Esophagus squamous epithelium (tissue), 5 donors: ENCODE measurements at regions not wholly inside any gene's neighbourhood (a gene's known extent, or its start where the extent isn't known, plus 50 kb on each side); places are given as distances from the start of the nearest gene placed in this dataset.

Source experiments
- DNase-seq: peaks from one replicate; lab custom pipeline; 2025; lab: John Stamatoyannopoulos, UW
- H3K27ac ChIP-seq, 4 donors: fragments of 200-600 bp; sonication (generic); one replicate each; pipeline ENCODE4 v1.5.1; 2016 to 2019; ENCODE audit warnings: mild to moderate bottlenecking in 1 of 4
- H3K27me3 ChIP-seq, 4 donors: fragments of 200-600 bp; sonication (generic); 1 replicate in 3 of 4; 2 replicates in 1 of 4; pipeline versions ENCODE4 v1.5.1 to v1.6.0; 2017 to 2021; ENCODE audit warnings: antibody characterized with exemption in 1 of 4
- H3K36me3 ChIP-seq, 3 donors: fragments of 200-600 bp; sonication (generic); one replicate each; pipeline ENCODE4 v1.5.1; 2016 to 2019
- H3K4me1 ChIP-seq, 3 donors: fragments of 200-600 bp; sonication (generic); one replicate each; pipeline ENCODE4 v1.5.1; 2017 to 2019
- H3K4me3 ChIP-seq, 4 donors: fragments of 200-600 bp; sonication (generic); 1 replicate in 3 of 4; 2 replicates in 1 of 4; pipeline ENCODE4 v1.5.1; 2016 to 2019; ENCODE audit warnings: mild to moderate bottlenecking in 2 of 4, moderate library complexity in 1 of 4
- H3K9me3 ChIP-seq, 3 donors: fragments of 200-600 bp; sonication (generic); one replicate each; pipeline ENCODE4 v1.5.1; 2016 to 2019
- CTCF ChIP-seq, 6 experiments: fragments of 450-650 bp in 4 of 6; fragments of 200-600 bp in 2 of 6; sonication (generic) in 2 of 6; IDR thresholded peaks; one replicate each; pipeline ENCODE4 v1.5.1; 2016 to 2019; ENCODE audit warnings: antibody characterized with exemption in 6 of 6, mild to moderate bottlenecking in 4 of 6, moderate library complexity in 4 of 6
- POLR2A ChIP-seq, 4 donors: fragments of 450-650 bp; IDR thresholded peaks; one replicate each; pipeline ENCODE4 v1.6.1; 2017; ENCODE audit warnings: antibody characterized with exemption in 4 of 4, mild to moderate bottlenecking in 4 of 4, moderate library complexity in 3 of 4
- WGBS, 2 donors: methylation state at CpG; one replicate each; pipeline ENCODE4 v1.1.5; 2018; 5-methylcytosine and 5-hydroxymethylcytosine counted together
- intact Hi-C: fragments of 100-400 bp; cut with DNase I; formaldehyde crosslinking; loops from one replicate; pipeline ENCODE4 v1.15.0; 2022
- donor health status: DM: yes; HTN: yes; CAD: no.

DNA sequence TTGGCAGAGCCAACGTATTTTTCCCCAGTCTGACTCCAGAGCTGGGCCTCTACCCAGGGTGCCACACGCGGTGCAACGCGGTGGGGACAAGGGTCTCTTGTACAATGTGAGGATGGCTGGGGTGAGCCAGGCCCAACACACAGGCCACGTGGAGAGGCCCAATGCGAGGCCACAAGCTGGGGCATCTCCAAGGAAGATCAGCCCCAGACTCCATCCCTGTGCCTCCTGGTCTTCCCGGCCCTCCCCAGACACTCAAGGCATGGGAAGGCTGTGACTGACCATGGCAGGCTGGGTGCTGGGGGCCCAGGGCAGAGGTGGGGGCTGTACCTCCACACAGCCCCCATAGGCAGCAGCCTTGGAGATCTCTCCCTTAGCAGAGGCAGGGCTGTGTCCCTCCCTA, 135.3 kb upstream of the FAM20C start:
- peaks cover 0 to 2% (median 0%) of the 10 kb centered on the region in 4 donors for H3K27me3 ChIP-seq
- no peak for DNase-seq
- H3K27ac ChIP-seq = no peak overlapping the region
- no peaks in the 10 kb centered on the region for H3K36me3 ChIP-seq
- intact Hi-C loops = no loop called here
- H3K4me1 ChIP-seq = peaks cover 0 to 12% (median 0%) of the 10 kb centered on the region in 3 donors
- no peak overlapping the region for H3K4me3 ChIP-seq
- TF ChIP-seq CTCF (IDR thresholded peaks at IDR 0.05) (no peak), POLR2A (IDR thresholded peaks at IDR 0.05) (no peak)
- no peaks in the 10 kb centered on the region for H3K9me3 ChIP-seq
- 55 to 71% methylated on average over 6 to 7 of the region's 8 CpGs for WGBS, 2 donors

DNA sequence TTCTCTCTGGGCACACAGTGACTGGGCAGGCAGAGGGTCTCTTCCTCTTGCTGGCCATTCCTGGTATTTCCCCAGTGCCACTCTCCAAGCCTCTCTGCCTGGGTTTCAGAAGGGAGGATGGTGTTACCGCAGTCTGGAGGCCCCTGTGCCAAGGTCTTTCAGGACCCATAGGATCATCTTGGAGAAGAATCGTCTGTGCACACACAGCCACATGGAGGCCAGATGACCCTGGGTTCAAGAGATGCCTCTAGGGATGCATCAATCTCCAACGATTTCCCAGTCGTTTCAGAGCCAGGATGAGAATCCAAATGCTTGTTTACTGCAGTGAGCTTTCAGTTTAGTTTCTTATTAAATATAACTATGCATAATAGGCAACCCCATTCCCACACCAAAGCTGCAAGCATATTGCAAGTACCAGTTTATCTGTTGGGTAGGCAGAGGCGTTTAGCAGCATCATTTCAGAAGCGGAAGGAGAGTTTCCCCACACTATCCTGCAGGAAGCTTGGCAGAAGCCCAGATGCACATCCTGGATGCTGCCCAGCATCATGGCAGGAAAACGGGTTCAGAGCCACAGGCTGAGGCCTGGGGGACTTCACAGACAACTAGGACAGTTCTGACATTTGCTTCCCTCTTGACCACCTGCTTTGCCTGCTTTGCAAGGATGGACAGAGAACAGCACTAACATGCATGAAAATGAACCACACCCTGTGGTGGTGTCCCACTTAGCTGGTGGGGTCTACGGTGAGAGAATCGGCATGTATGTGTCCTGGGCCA, 134.7 kb upstream of the FAM20C start:
- TF ChIP-seq CTCF (IDR thresholded peaks at IDR 0.05) (no peak), POLR2A (IDR thresholded peaks at IDR 0.05) (no peak)
- Histone ChIP-seq H3K36me3 (no peaks in the 10 kb centered on the region), H3K4me1 (peaks cover 0 to 12% (median 0%) of the 10 kb centered on the region in 3 donors), H3K27me3 (no peaks in the 10 kb centered on the region), H3K9me3 (no peaks in the 10 kb centered on the region), H3K4me3 (no peak overlapping the region), H3K27ac (no peak overlapping the region)
- no peak for DNase-seq
- WGBS, 2 donors = 57 to 61% methylated on average over 5 to 7 of the region's 9 CpGs
- intact Hi-C loops = no loop called here

- Histone ChIP-seq H3K9me3 (no peaks in the 10 kb centered on the region), H3K27ac (no peak overlapping the region), H3K36me3 (no peaks in the 10 kb centered on the region), H3K4me1 (peaks cover 0 to 12% (median 0%) of the 10 kb centered on the region in 3 donors), H3K27me3 (no peaks in the 10 kb centered on the region), H3K4me3 (no peak overlapping the region)
- DNase-seq = no peak
- intact Hi-C loops = no loop called here
- 78 to 91% methylated on average over 6 to 7 of the region's 7 CpGs for WGBS, 2 donors
- TF ChIP-seq CTCF (IDR thresholded peaks at IDR 0.05) (no peak), POLR2A (IDR thresholded peaks at IDR 0.05) (no peak)
Observed at GRCh38 chr7:58316-58715, 134.1 kb upstream of the FAM20C start.

DNA sequence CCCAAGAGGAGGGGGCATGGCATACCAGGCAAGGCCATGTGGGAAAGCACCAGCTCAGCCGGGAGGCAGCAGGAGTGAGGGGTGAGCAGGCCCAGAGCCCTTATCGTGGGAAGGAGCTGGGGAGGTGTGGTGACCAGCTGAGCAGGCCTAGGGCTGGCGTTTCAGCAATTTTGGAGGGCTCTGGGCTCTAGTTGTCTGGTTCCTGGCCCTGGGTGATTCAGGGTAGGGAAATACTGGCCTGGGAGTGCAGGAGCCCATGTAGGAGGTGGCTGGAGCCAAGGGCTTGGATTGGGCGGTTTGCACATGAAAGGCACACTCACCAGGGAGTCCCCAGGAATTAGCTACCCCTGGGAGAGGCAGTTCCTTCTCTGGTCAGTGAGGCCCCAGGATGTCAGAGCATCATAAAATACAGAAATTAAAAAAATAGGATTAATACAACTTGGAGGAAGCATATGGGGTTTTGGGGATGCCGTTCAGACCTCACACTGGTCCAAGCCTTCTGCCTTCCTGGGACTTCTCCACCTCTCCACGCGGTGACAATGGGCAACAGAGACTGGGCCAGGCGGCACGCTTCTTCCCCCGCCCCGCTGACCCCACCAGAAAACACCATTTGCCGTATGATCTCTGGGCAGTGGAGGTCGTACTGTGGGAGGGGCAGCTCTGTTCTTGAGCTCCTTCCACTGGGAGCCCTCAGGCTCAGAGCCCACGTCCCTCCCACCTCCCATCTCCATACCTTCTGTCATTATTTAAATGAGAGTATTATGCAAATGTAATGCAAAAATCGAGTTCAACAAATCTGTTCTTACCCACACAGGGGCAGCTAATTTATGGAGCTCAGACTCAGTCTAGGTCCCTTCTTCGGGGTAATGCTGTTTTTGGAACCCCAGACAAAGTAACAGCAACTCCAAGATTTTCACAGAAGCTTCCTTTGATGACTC, 133.0 kb upstream of the FAM20C start:
- intact Hi-C loops = no loop called here
- DNase-seq = no peak
- Histone ChIP-seq H3K36me3 (no peaks in the 10 kb centered on the region), H3K27ac (no peak overlapping the region), H3K4me1 (peaks cover 0 to 21% (median 2%) of the 10 kb centered on the region in 3 donors), H3K27me3 (no peaks in the 10 kb centered on the region), H3K4me3 (no peak overlapping the region), H3K9me3 (no peaks in the 10 kb centered on the region)
- TF ChIP-seq POLR2A (IDR thresholded peaks at IDR 0.05) (no peak), CTCF (IDR thresholded peaks at IDR 0.05) (no peak)
- 75 to 82% methylated on average over 16 of the region's 16 CpGs for WGBS, 2 donors
